Gastrocnemius medialis (tissue), 4 donors: ENCODE measurements at regions not wholly inside any gene's neighbourhood (a gene's known extent, or its start where the extent isn't known, plus 50 kb on each side); places are given as distances from the start of the nearest gene placed in this dataset.

Experiments
- POLR2A ChIP-seq, 2 donors: fragments of 450-650 bp; IDR thresholded peaks; one replicate each; pipeline ENCODE4 v1.6.1; 2017; ENCODE audit warnings: antibody characterized with exemption in 2 of 2, mild to moderate bottlenecking in 2 of 2, moderate library complexity in 2 of 2
- TF ChIP-seq, protein P1 (sequence below), 5 experiments: fragments of 450-650 bp in 3 of 5; fragments of 200-600 bp in 2 of 5; sonication (generic) in 2 of 5; IDR thresholded peaks in 4 of 5; conservative IDR thresholded peaks in 1 of 5; 1 replicate in 4 of 5; 2 replicates in 1 of 5; pipeline ENCODE4 v1.5.1; 2016 to 2019; ENCODE audit warnings: antibody characterized with exemption in 5 of 5, mild to moderate bottlenecking in 3 of 5, moderate library complexity in 3 of 5

DNA sequence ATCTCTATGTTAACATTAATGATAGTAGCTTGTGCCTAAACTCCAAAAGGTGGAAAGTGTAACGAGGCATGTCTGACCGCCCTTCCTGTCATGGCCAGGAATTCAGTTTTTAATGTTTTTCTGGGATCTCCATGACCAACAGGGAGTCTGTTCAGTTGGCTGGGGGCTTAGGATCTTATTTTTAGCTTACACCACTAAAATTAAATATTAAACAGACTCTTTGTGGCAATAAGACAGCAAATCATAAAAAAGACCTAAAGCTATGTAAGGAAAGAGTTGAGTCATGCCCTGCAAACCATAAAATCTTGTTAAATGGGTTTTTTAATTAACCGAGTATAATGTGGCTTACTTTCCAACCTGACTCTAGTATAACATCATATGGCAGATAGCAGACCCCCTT lies 247.8 kb downstream of the DIRAS2 start:
- no peak for TF ChIP-seq POLR2A (IDR thresholded peaks at IDR 0.05)
- TF ChIP-seq, protein P1, sequence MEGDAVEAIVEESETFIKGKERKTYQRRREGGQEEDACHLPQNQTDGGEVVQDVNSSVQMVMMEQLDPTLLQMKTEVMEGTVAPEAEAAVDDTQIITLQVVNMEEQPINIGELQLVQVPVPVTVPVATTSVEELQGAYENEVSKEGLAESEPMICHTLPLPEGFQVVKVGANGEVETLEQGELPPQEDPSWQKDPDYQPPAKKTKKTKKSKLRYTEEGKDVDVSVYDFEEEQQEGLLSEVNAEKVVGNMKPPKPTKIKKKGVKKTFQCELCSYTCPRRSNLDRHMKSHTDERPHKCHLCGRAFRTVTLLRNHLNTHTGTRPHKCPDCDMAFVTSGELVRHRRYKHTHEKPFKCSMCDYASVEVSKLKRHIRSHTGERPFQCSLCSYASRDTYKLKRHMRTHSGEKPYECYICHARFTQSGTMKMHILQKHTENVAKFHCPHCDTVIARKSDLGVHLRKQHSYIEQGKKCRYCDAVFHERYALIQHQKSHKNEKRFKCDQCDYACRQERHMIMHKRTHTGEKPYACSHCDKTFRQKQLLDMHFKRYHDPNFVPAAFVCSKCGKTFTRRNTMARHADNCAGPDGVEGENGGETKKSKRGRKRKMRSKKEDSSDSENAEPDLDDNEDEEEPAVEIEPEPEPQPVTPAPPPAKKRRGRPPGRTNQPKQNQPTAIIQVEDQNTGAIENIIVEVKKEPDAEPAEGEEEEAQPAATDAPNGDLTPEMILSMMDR (IDR thresholded peaks at IDR 0.05 in 4 of 5, conservative IDR thresholded peaks at IDR 0.05 in 1 of 5): no peak
